Type B pancreatic cell (in vitro differentiated cells): ENCODE measurements at regions not wholly inside any gene's neighbourhood (a gene's known extent, or its start where the extent isn't known, plus 50 kb on each side); places are given as distances from the start of the nearest gene placed in this dataset.

ENCODE experiments used
- DNase-seq: peaks from one replicate; pipeline ENCODE4 v3.0.0; 2021; ENCODE audit warnings: mixed read lengths; ENCODE audit not compliant: unreplicated experiment; ENCODE audit errors: extremely low spot score
- H3K27ac Mint-ChIP-seq: 2 replicates; pipeline ENCODE4 v1.8.0; 2021; ENCODE audit warnings: mild to moderate bottlenecking, mixed read lengths
- H3K27me3 Mint-ChIP-seq: 2 replicates; pipeline ENCODE4 v1.8.0; 2021; ENCODE audit warnings: mixed read lengths
- H3K36me3 Mint-ChIP-seq: 2 replicates; pipeline ENCODE4 v1.8.0; 2021; ENCODE audit warnings: mixed read lengths
- H3K4me1 Mint-ChIP-seq: one replicate; pipeline ENCODE4 v1.8.0; 2021; ENCODE audit warnings: mixed read lengths; ENCODE audit not compliant: unreplicated experiment
- H3K4me3 Mint-ChIP-seq: 2 replicates; pipeline ENCODE4 v1.8.0; 2021; ENCODE audit warnings: mild to moderate bottlenecking, mixed read lengths
- H3K9me3 Mint-ChIP-seq: 2 replicates; pipeline ENCODE4 v1.8.0; 2021; ENCODE audit warnings: mixed read lengths
- TF ChIP-seq, protein P1 (sequence below): fragments of 200-600 bp; sonication (generic); conservative IDR thresholded peaks from 2 replicates; pipeline ENCODE4 v1.5.0; 2021; ENCODE audit warnings: antibody characterized with exemption, mild to moderate bottlenecking

DNA sequence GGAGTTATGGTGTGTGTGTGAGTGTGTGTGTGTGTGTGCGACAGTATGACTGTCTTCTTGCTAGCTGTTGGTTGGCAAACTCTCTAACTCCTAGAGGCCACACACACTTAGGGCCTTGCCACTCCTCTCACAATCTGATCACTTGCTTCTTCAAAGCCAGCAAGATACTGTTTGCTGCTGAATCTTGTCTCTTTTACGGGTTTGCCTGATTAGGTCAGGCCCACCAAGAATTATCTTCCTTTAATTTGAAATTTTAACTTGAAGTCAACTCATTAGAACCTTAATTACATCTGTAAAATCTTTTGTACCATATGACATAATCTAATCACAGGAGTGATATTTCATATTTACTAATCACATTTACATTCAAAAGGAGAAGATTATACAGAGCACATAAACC, 359.2 kb upstream of the SGCG start:
- Mint-ChIP-seq H3K4me1 (no peaks in the 10 kb centered on the region), H3K9me3 (peaks cover 9% of the 10 kb centered on the region), H3K27me3 (peaks cover 7% of the 10 kb centered on the region), H3K36me3 (no peaks in the 10 kb centered on the region), H3K4me3 (no peak overlapping the region), H3K27ac (no peak overlapping the region)
- no peak for DNase-seq
- TF ChIP-seq, protein P1, sequence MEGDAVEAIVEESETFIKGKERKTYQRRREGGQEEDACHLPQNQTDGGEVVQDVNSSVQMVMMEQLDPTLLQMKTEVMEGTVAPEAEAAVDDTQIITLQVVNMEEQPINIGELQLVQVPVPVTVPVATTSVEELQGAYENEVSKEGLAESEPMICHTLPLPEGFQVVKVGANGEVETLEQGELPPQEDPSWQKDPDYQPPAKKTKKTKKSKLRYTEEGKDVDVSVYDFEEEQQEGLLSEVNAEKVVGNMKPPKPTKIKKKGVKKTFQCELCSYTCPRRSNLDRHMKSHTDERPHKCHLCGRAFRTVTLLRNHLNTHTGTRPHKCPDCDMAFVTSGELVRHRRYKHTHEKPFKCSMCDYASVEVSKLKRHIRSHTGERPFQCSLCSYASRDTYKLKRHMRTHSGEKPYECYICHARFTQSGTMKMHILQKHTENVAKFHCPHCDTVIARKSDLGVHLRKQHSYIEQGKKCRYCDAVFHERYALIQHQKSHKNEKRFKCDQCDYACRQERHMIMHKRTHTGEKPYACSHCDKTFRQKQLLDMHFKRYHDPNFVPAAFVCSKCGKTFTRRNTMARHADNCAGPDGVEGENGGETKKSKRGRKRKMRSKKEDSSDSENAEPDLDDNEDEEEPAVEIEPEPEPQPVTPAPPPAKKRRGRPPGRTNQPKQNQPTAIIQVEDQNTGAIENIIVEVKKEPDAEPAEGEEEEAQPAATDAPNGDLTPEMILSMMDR: no peak

DNA sequence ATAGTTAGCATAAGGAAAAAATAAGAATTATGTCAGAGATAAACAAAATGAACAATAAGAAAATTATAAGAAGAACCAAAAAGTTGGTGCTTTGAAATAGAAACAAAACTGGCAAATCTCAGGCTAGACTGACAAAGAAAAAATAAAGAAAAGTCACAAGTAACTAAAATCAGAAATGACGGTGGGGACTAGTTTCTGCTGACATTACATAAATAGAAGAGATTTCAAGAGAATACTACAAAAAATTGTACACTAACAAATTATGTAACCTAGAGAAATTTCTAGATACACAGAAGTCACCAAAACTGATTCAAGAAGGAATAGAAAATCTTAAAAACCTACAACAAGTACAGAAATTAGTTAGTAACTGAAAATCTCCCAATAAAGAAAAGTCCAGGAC, 355.6 kb upstream of the SGCG start:
- no peak for DNase-seq
- Mint-ChIP-seq H3K4me1 (no peaks in the 10 kb centered on the region), H3K36me3 (no peaks in the 10 kb centered on the region), H3K27ac (no peak overlapping the region), H3K27me3 (no peaks in the 10 kb centered on the region), H3K4me3 (no peak overlapping the region), H3K9me3 (peaks cover 5% of the 10 kb centered on the region)
- TF ChIP-seq, protein P1: no peak

DNA sequence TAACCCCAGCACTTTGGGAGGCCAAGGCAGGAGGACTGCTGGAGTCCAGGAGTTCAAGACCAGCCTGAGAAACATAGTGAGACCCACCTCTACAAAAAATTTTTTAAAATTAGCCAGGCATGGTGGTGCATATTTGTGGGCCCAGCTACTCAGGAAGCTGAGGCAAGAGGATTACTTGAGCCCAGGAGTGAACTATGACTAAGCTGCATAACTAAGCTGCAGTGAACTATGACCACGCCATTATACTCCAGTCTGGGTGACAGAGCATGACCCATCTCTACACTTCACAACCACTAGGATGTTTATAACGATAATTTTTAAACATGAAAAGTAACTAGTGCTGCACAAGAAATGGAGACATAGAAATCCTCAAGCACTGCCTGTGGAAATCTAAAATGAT, 352.7 kb upstream of the SGCG start:
- TF ChIP-seq, protein P1: no peak
- Mint-ChIP-seq H3K27ac (no peak overlapping the region), H3K27me3 (no peaks in the 10 kb centered on the region), H3K9me3 (peaks cover 5% of the 10 kb centered on the region), H3K4me1 (no peaks in the 10 kb centered on the region), H3K4me3 (no peak overlapping the region), H3K36me3 (no peaks in the 10 kb centered on the region)
- no peak for DNase-seq

DNA sequence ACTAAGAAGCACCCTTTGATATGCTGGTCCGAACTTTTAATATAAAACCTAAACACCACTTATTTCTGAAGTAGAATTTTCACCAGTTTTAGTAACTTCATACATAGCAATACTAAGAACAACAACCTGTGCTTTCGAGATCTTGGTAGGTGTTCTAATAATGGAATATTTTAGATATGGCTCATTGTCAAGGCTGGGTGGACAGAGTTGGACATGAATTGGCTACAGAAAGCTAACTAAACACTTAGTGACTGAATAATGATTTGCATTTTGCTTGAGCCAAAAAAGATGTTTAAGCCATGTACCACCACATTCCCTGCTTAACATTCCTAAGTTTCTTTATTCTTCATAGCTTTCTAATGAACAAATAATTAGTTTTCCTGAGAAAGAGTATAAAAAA, 344.3 kb upstream of the SGCG start:
- DNase-seq: no peak
- Mint-ChIP-seq H3K36me3 (no peaks in the 10 kb centered on the region), H3K4me3 (no peak overlapping the region), H3K9me3 (peaks cover 5% of the 10 kb centered on the region), H3K4me1 (peaks cover 5% of the 10 kb centered on the region), H3K27me3 (no peaks in the 10 kb centered on the region), H3K27ac (no peak overlapping the region)
- TF ChIP-seq, protein P1: no peak

DNA sequence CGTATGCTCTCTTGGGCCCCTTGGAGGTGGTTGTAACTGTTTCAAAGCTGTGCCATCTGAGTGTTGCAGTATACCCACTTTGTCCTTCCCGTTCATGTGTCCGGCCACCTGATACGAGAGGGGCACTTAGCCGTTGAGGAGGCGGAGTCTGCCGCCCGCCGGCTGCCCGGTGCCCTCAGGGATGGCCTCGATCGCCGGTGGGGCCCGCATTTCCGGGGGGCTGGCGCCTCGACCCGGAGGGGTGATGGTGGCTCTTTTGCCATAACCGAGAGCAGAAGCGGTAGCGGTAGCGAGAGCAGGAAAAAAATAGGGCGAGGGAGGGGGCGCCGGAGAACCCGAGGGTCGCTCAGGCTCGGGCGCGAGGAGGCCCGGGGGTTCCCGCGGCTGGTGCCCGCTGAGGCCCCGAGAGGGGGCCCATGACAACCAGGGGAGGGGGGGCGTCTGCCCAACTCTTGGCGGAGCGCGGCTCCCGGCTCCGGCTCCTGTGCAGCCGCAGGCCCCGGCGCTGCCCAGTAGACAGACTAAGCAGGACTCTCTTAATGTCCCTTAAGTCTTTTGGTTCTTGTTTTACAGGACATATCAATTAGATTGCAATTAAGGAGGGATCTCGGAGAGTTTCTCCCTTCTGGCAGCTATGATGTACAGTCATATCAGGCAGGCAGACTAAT, 342.7 kb upstream of the SGCG start:
- no peak overlapping the region for H3K4me3 Mint-ChIP-seq
- no peak for DNase-seq
- H3K27me3 Mint-ChIP-seq: no peaks in the 10 kb centered on the region

More for the DNA sequence above, 342.7 kb upstream of the SGCG start:
- TF ChIP-seq, protein P1: no peak
- peaks cover 5% of the 10 kb centered on the region for H3K9me3 Mint-ChIP-seq
- H3K4me1 Mint-ChIP-seq: peaks cover 5% of the 10 kb centered on the region
- no peaks in the 10 kb centered on the region for H3K36me3 Mint-ChIP-seq
- H3K27ac Mint-ChIP-seq: no peak overlapping the region
